ENCODE measurements at regions not wholly inside any gene's neighbourhood (a gene's known extent, or its start where the extent isn't known, plus 50 kb on each side); places are given as distances from the start of the nearest gene placed in this dataset.

DNA sequence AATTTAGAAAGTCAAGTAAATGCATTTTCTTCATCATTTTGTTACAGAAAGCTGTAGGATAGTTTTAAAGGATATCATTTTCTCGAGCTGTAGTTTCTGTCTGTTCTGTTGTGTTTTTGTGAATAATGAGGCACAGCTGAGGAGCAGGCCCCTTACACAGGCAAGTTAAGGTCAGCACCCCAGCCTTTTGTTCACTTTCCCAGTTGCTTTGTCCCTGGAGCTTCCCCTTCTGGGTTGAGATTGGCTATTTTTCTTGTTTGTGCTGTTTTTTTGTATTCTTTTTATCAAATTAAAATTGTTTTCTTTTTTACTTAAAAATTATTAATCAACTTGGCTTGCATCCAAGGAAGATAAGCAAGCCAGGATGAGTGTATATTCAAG is 213.8 kb upstream of the ACTBL2 start:
- TF ChIP-seq, protein P1, sequence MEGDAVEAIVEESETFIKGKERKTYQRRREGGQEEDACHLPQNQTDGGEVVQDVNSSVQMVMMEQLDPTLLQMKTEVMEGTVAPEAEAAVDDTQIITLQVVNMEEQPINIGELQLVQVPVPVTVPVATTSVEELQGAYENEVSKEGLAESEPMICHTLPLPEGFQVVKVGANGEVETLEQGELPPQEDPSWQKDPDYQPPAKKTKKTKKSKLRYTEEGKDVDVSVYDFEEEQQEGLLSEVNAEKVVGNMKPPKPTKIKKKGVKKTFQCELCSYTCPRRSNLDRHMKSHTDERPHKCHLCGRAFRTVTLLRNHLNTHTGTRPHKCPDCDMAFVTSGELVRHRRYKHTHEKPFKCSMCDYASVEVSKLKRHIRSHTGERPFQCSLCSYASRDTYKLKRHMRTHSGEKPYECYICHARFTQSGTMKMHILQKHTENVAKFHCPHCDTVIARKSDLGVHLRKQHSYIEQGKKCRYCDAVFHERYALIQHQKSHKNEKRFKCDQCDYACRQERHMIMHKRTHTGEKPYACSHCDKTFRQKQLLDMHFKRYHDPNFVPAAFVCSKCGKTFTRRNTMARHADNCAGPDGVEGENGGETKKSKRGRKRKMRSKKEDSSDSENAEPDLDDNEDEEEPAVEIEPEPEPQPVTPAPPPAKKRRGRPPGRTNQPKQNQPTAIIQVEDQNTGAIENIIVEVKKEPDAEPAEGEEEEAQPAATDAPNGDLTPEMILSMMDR (IDR thresholded peaks at IDR 0.05 in 8 of 11, conservative IDR thresholded peaks at IDR 0.05 in 3 of 11): no peak
- no peak for TF ChIP-seq POLR2A (IDR thresholded peaks at IDR 0.05)

Data from spleen (tissue), 7 donors.